ENCODE measurements at regions not wholly inside any gene's neighbourhood (a gene's known extent, or its start where the extent isn't known, plus 50 kb on each side); places are given as distances from the start of the nearest gene placed in this dataset.
A peak's percentile ranks its signal among the peaks of the same experiment; 100 is the strongest.

- no peak for DNase-seq
These were observed 51.3 kb upstream of the EIF2S2 start for GRCh38 chr20:34163307-34163706.

GRCh38 chr20:34164381-34164984 lies 52.4 kb upstream of the EIF2S2 start:
- DNase-seq: no peak

- peak; percentile 23 for DNase-seq
These were observed 53.1 kb upstream of the EIF2S2 start for GRCh38 chr20:34165018-34165619.

GRCh38 chr20:34171640-34172039 lies 59.6 kb upstream of the EIF2S2 start:
- no peak for DNase-seq

GRCh38 chr20:34172926-34173325 lies 60.9 kb upstream of the EIF2S2 start:
- DNase-seq: no peak

- no peak for DNase-seq
These were observed 63.0 kb upstream of the EIF2S2 start for GRCh38 chr20:34175079-34175478.

- no peak for DNase-seq
These were observed 63.8 kb upstream of the EIF2S2 start for GRCh38 chr20:34175879-34176278.

- no peak for DNase-seq
These were observed 64.2 kb upstream of the ASIP start for GRCh38 chr20:34177052-34177451.

GRCh38 chr20:34179637-34180360 lies 61.4 kb upstream of the ASIP start:
- peak; percentile 19 for DNase-seq

GRCh38 chr20:34180460-34181120 lies 60.6 kb upstream of the ASIP start:
- no peak for DNase-seq

- no peak for DNase-seq
These were observed 59.7 kb upstream of the ASIP start for GRCh38 chr20:34181484-34181883.

GRCh38 chr20:34185766-34186620 lies 55.2 kb upstream of the ASIP start:
- DNase-seq: no peak

GRCh38 chr20:34189572-34190163 lies 51.6 kb upstream of the ASIP start:
- no peak for DNase-seq

- DNase-seq: no peak
These were observed 51.0 kb upstream of the ASIP start for GRCh38 chr20:34190262-34190661.

GRCh38 chr20:34190679-34191090 lies 50.5 kb upstream of the ASIP start:
- DNase-seq: peak; percentile 77

Data from OCI-M1 (cell line).